ENCODE measurements at regions not wholly inside any gene's neighbourhood (a gene's known extent, or its start where the extent isn't known, plus 50 kb on each side); places are given as distances from the start of the nearest gene placed in this dataset.

DNA sequence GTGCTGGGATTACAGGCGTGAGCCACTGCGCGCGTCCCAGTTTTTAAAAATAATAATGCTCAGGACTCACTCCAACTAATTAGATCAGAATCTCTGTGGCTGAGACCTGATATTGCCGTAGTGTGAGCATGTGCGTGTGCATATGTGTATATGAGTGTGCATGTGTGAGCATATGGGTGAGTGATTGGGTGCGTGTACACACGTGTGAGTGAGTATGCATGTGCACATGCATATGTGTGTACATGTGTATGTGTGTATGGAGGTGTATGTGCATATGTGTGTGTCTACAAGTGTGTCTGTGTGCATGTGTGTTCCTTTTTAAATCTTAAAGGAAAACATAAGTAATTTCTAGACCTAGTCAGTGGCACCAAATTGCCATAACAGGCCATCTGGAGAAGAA, 54.8 kb upstream of the CKS2 start:
- TF ChIP-seq, protein P1, sequence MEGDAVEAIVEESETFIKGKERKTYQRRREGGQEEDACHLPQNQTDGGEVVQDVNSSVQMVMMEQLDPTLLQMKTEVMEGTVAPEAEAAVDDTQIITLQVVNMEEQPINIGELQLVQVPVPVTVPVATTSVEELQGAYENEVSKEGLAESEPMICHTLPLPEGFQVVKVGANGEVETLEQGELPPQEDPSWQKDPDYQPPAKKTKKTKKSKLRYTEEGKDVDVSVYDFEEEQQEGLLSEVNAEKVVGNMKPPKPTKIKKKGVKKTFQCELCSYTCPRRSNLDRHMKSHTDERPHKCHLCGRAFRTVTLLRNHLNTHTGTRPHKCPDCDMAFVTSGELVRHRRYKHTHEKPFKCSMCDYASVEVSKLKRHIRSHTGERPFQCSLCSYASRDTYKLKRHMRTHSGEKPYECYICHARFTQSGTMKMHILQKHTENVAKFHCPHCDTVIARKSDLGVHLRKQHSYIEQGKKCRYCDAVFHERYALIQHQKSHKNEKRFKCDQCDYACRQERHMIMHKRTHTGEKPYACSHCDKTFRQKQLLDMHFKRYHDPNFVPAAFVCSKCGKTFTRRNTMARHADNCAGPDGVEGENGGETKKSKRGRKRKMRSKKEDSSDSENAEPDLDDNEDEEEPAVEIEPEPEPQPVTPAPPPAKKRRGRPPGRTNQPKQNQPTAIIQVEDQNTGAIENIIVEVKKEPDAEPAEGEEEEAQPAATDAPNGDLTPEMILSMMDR (IDR thresholded peaks at IDR 0.05), result no peak
- no peak for TF ChIP-seq POLR2A (IDR thresholded peaks at IDR 0.05)
